ENCODE measurements at regions not wholly inside any gene's neighbourhood (a gene's known extent, or its start where the extent isn't known, plus 50 kb on each side); places are given as distances from the start of the nearest gene placed in this dataset.

GRCh38 chr15:35725353-35725752 is 179.4 kb upstream of the DPH6 start:
- DNase-seq (ENCODE audit: low spot score) = no peak

GRCh38 chr15:35727627-35728026 is 181.7 kb upstream of the DPH6 start:
- DNase-seq (ENCODE audit: low spot score) = no peak

DNA sequence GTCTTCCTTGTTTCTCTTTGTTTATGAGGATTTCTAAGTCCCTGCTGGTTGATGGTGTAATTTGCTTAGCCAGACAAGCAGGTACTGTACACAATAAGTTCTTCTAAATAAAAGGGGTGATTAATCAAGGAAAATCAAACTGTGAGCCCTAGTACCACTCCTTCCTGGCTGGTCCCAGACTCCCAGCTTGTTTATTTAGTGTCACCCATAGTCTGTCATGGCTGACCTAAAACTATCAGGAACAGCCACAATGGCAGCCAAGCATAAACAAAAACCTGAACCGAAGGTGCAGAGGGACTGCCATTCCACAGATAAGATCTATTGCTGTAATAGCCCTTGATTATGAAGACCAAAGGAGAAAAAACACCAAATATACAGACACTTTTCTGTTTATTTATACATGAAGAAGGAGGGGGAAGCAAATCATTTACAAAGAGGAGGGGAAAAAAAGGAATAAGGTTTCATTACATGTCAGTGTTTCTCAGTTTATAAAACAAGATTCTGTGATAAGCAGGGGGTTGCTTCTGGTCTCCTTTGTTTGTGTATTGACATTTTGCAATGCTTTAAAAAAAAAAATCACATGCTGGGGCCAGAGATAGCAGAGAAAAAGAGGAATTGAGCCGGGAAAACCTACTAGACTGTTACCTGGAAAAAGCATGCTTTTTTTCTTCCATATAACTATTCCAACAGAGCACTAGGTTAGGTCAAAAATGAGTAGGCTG is 182.4 kb upstream of the DPH6 start:
- no peak for DNase-seq (ENCODE audit: low spot score)

- no peak for DNase-seq (ENCODE audit: low spot score)
Measured at GRCh38 chr15:35736150-35736549, 190.2 kb upstream of the DPH6 start.

DNA sequence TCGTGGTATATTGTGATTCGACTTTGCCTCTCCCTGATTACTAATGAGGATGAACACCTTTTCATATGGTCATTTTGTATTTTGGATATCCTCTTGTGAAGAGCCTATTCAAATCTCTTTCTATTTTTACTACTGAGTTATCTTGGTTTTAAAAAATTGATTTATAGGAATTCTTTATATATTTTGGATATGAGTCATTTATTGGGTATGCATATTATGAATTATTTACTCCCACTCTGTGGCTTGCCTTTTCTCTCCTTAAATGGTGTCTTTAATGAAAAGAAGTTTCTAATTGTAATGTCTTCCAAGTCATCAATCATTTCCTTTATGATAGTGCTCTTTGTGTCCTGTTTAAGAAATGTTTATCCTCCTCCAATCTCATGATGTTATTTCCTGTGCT is 191.5 kb upstream of the DPH6 start:
- DNase-seq (ENCODE audit: low spot score) = no peak

DNA sequence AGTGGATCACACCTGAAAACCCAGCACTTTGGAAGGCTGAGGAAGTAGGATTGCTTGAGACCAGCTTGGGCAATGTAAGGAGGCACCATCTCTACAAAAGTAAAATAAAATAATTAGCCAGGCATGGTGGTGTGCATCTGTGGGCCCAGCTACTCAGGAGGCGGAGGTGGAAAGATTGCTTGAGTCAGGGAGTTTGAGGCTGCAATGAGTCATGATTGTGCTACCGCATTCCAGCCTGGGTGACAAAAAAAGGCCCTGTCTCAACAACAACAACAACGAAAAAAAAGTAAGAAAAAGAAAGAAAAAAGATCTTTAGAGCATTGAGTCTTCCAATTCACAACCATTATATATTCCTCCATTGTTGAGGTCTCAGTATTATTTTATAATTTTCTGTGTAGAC is 192.4 kb upstream of the DPH6 start:
- no peak for DNase-seq (ENCODE audit: low spot score)

DNA sequence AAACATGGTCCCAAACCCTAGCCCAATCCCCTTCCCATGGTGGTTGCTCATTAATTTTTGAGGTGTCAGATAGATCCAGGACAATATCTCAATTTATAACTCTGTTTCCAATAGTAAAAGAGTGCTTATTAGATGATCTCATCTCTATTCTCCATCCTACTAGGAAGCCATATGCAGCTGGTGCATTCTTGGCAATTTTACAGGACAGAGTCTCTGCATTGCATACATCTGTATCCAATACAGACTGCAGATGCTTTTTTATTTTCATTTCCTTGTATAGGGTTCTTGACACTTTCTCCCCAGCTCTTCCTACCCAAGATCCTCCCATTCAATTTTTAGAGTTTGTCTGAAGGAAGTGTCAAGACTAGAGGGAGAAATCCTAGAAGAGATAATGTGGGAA is 194.8 kb upstream of the DPH6 start:
- no peak for DNase-seq (ENCODE audit: low spot score)

DNA sequence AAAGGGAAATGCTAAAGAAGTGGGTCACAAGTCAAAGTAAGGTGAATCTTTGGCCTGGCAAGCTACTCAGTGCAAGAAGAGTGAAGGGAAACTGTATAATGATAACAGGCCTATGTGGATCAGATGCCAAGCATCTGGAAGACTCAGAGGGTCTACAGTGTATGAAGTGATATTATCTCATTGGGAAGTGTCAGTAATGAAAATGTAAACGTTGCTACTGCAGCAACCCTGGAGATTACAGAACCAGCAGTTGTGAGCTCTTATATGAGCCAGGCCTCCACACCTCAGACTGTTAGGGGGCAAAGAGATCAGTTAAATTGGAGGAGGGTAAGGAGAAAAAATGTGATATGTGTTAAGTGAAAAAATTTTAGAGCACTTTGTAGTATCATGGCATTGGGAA is 195.4 kb upstream of the DPH6 start:
- DNase-seq (ENCODE audit: low spot score) = no peak

DNA sequence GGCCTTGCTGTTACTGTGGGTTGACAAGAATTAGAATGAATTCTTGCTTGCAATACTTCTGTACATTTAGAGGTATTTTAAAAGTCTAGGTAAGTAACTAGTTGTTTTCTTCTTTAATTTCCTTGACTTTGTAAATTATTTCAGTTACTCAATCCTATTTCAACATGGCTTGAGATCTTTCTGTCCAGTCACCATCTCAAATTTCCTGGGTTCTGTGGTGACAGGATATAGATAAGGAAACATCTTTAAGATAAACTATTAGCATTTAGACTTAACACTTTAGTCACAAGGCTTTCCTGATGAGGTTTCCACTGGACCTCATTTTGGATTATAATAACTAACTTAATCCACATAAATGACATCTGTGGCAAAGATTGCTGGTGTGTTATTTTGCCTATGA is 195.9 kb upstream of the DPH6 start:
- no peak for DNase-seq (ENCODE audit: low spot score)

DNA sequence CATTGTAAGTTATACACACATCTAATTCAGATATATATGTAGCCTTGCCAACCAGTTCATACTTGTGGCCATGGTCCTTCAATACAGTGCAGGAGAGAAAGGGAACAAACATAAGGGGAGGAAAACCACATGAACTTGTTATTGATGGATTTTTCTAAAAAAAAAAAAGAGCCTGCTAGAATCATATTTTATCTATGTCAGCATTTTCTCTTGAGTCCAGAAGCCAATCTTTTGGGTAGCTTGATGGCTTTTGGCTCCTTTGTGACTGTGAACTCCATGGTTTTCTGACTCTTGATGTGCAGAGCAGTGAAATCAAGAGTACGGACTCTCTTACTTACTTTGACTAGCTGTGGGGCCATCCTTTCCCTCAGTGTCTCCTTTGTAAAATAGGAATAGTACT is 197.4 kb upstream of the DPH6 start:
- DNase-seq (ENCODE audit: low spot score) = no peak

- DNase-seq (ENCODE audit: low spot score) = no peak
Measured at GRCh38 chr15:35746121-35746520, 200.2 kb upstream of the DPH6 start.

GRCh38 chr15:35748105-35748504 is 202.1 kb upstream of the DPH6 start:
- no peak for DNase-seq (ENCODE audit: low spot score)

DNA sequence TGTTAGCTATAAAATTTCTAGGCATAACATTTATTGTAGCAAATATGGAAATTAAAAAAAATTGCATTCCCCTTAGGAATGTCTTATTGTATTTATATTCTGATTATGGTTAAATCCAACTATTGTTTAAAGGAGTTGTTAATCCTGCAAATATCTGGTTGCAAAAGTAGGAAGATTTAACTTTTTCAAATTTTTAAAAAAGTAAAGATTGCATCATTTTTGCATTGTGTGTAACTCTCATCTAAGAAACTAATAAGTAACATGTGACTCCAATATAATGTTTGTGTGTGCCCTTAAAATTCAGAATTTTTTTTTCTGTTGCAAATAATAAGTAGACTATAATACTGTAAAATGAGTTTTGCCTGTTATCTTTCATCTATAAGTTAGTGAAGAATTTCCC is 204.1 kb upstream of the DPH6 start:
- no peak for DNase-seq (ENCODE audit: low spot score)

GRCh38 chr15:35751413-35752133 is 205.6 kb upstream of the DPH6 start:
- DNase-seq (ENCODE audit: low spot score) = peak; percentile 29

DNA sequence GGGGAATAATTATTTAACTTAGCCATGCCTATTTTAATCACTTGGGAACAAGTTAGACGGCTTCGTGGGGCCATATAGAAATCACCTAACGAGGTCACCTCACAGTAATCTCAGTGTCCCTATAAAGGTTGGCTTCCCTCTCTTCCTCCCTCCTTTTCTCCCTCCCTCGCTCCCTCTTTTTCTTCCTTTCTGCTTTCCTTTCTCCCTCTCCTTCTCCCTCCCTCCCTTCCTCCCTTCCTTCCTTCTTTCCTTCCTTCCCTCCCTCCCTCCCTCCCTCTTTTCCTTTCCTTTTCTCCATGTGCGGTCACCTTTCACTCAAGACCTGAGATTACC is 206.1 kb upstream of the DPH6 start:
- DNase-seq (ENCODE audit: low spot score) = no peak

DNA sequence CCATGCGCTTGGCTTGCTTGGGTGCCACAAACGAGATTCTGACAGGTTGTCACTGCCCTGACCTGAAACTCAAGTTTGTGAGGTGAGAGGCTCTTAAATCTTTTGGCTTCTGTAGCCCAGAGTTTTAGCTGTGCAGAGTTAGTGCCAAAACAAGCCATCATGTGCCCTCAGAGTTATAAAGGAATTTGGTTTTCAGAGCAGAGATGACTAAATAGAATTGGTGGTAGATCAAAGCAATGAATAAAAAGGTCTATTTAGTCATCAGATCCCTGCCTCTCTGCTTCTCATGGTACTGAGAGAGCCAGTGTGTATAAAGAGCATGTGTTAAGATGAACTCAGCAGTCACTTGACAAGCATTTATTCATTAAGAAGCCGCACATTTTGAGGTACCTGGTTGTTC is 207.5 kb upstream of the DPH6 start:
- no peak for DNase-seq (ENCODE audit: low spot score)

DNA sequence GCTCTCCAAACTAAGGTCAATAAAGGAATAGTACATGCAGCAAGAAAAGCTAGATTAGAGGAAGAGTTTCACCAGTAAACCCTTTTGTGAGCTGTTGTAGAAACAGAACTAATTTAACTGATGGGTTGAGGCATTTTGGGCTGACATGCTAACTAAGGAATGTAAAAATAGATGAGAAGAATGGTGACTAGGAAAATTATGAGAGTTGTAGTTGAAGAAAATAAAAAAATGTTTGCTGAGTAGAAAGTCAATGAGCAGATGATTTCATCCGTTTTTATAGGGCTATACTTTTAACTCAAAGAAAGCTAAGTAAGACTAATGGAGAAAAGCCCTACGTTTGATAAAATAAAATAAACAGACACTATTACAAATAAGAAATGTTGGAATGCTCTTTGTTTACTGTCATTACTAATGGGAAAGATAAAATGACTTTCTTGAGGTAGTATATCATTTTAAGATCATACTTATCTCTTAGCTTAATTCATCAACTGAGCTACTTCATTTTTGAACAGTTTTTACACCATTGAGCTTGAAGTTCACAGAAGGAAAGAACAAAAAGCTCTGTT is 209.4 kb upstream of the DPH6 start:
- DNase-seq (ENCODE audit: low spot score) = no peak

- no peak for DNase-seq (ENCODE audit: low spot score)
Measured at GRCh38 chr15:35756623-35757022, 210.7 kb upstream of the DPH6 start.

DNA sequence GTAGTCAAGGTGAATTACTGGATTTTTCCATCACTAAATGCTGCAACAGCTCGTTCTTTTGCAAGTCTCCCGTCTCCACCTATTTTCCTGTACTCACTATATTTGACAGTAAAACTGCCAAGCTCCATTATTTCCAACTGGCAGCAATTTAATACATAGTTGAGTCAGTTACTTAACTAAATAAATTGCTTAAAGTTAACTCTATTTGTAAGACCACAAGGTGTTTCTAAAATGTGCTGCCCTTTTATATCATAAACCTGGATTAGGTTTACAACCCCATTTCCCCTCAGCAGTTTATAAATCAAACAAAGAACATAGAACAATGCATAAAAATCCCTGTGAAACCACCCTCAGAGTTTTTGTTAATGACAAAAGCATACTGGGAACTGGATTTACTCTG is 211.4 kb upstream of the DPH6 start:
- DNase-seq (ENCODE audit: low spot score) = no peak

DNA sequence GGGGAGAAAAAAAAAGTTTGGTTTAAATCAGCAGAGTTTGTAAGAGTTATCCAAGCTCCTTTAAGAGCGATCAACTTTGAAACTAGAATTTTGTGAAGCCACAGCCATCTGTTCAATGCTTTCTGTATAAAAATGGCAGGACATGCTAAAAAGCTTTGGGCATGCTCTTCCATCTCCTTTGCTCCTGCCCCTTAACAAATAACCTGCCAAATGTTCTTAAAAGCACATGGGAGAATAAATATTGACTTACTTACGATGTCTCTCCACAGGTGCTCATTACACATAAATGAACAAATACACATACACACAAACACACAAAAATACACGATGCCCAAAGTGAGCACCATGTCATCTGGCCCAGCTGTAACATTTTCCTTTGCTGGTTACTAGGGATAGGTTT is 211.8 kb upstream of the DPH6 start:
- no peak for DNase-seq (ENCODE audit: low spot score)

- no peak for DNase-seq (ENCODE audit: low spot score)
Measured at GRCh38 chr15:35764661-35765519, 218.9 kb upstream of the DPH6 start.

DNA sequence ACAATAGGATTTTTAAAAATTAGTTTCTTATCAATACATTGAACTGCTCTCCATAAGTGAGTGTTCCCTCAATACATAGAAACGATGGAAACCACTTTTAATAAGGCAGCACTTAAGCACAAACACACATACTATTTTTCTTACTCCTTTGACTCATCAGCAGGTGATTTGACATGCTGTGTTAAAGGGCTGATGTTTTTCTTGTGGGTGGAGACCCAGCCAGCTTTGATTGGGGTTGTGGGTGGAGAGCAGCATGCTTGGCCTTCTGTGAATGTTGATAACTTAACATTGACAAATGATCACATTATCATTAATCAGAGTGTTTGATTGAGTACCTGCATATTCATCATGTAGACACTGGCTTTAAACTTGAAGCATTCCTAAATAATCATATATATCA is 223.0 kb upstream of the DPH6 start:
- no peak for DNase-seq (ENCODE audit: low spot score)

GRCh38 chr15:35769656-35770055 is 223.7 kb upstream of the DPH6 start:
- no peak for DNase-seq (ENCODE audit: low spot score)
